Upper lobe of left lung (tissue), 6 donors: ENCODE measurements at regions not wholly inside any gene's neighbourhood (a gene's known extent, or its start where the extent isn't known, plus 50 kb on each side); places are given as distances from the start of the nearest gene placed in this dataset.

Experiments
- ATAC-seq, 2 donors: fragments of 200-7000 bp; cut with Tn5 transposase; one replicate each; pipeline ENCODE4 v1.9.1; 2022; ENCODE audit warnings: mild to moderate bottlenecking in 2 of 2, moderate library complexity in 2 of 2; ENCODE audit not compliant: low FRiP score in 2 of 2
- DNase-seq, 2 donors: peaks; one replicate each; pipeline ENCODE4 v3.0.0-alpha.2; 2019 to 2020
- H3K27ac ChIP-seq, 4 donors: fragments of 200-600 bp; sonication (generic); one replicate each; pipeline ENCODE4 v1.5.1; 2016 to 2019
- H3K27me3 ChIP-seq, 4 donors: fragments of 200-600 bp; sonication (generic); one replicate each; pipeline ENCODE4 v1.5.1; 2017 to 2019
- H3K36me3 ChIP-seq, 4 donors: fragments of 200-600 bp; sonication (generic); one replicate each; pipeline ENCODE4 v1.5.1; 2016 to 2019
- H3K4me1 ChIP-seq, 4 donors: fragments of 200-600 bp; sonication (generic); one replicate each; pipeline ENCODE4 v1.5.1; 2018 to 2019
- H3K4me3 ChIP-seq, 4 donors: fragments of 200-600 bp; sonication (generic); one replicate each; pipeline ENCODE4 v1.5.1; 2017 to 2019; ENCODE audit warnings: mild to moderate bottlenecking in 2 of 4, moderate library complexity in 1 of 4
- H3K9me3 ChIP-seq, 4 donors: fragments of 200-600 bp; sonication (generic); one replicate each; pipeline ENCODE4 v1.5.1; 2018 to 2019
- CTCF ChIP-seq, 6 experiments: fragments of 450-650 bp in 4 of 6; fragments of 200-600 bp in 2 of 6; sonication (generic) in 2 of 6; IDR thresholded peaks; one replicate each; pipeline ENCODE4 v1.5.1; 2016 to 2019; ENCODE audit warnings: antibody characterized with exemption in 6 of 6
- EP300 ChIP-seq, 4 donors: sonication (generic); formaldehyde crosslinking; IDR thresholded peaks; one replicate each; pipeline ENCODE4 v1.5.1; 2017; ENCODE audit warnings: antibody characterized with exemption in 4 of 4, control low read depth in 2 of 4
- POLR2A ChIP-seq, 4 donors: fragments of 450-650 bp; IDR thresholded peaks; one replicate each; pipeline ENCODE4 v1.5.1; 2016 to 2017; ENCODE audit warnings: antibody characterized with exemption in 4 of 4, mild to moderate bottlenecking in 2 of 4
- POLR2AphosphoS5 ChIP-seq, 2 donors: sonication (generic); formaldehyde crosslinking; IDR thresholded peaks; one replicate each; pipeline ENCODE4 v1.5.1; 2017; ENCODE audit warnings: antibody characterized with exemption in 2 of 2
- WGBS, 2 donors: methylation state at CpG; one replicate each; pipeline ENCODE4 v1.1.5; 2017 to 2018; 5-methylcytosine and 5-hydroxymethylcytosine counted together
- donor health status: DM: no; HTN: no; CAD: no; lungs with moderate emphysema.
- donor health status: DM: no; HTN: yes; CAD: no; lungs with severe emphysema.

GRCh38 chr3:174769171-174769570 is 90.0 kb upstream of the NAALADL2 start:
- H3K27ac ChIP-seq: no peak overlapping the region
- no peaks in the 10 kb centered on the region for H3K4me1 ChIP-seq
- TF ChIP-seq EP300 (IDR thresholded peaks at IDR 0.05): no peak
- TF ChIP-seq POLR2AphosphoS5 (IDR thresholded peaks at IDR 0.05): no peak
- no peak for TF ChIP-seq CTCF (IDR thresholded peaks at IDR 0.05)
- no peak for TF ChIP-seq POLR2A (IDR thresholded peaks at IDR 0.05)
- H3K27me3 ChIP-seq: no peaks in the 10 kb centered on the region
- DNase-seq (no peak), ATAC-seq (no peak)
- no peaks in the 10 kb centered on the region for H3K9me3 ChIP-seq
- WGBS, 2 donors: 82 to 90% methylated on average over 2 of the region's 2 CpGs
- H3K4me3 ChIP-seq: no peak overlapping the region
- no peaks in the 10 kb centered on the region for H3K36me3 ChIP-seq

GRCh38 chr3:174775603-174776002 is 83.5 kb upstream of the NAALADL2 start:
- ATAC-seq (peak in 1 of 2 donors; percentile 40), DNase-seq (no peak)
- Histone ChIP-seq H3K4me1 (no peaks in the 10 kb centered on the region), H3K4me3 (no peak overlapping the region), H3K9me3 (no peaks in the 10 kb centered on the region), H3K27me3 (no peaks in the 10 kb centered on the region), H3K27ac (no peak overlapping the region), H3K36me3 (no peaks in the 10 kb centered on the region)
- TF ChIP-seq POLR2A (IDR thresholded peaks at IDR 0.05) (no peak), CTCF (IDR thresholded peaks at IDR 0.05) (no peak), POLR2AphosphoS5 (IDR thresholded peaks at IDR 0.05) (no peak), EP300 (IDR thresholded peaks at IDR 0.05) (no peak)
- 75 to 81% methylated on average over 3 of the region's 3 CpGs for WGBS, 2 donors

- no peak for ATAC-seq
- no peaks in the 10 kb centered on the region for H3K4me1 ChIP-seq
- H3K36me3 ChIP-seq: no peaks in the 10 kb centered on the region
- no peaks in the 10 kb centered on the region for H3K27me3 ChIP-seq
- no peaks in the 10 kb centered on the region for H3K9me3 ChIP-seq
- 87 to 88% methylated on average over 4 of the region's 4 CpGs for WGBS, 2 donors
- no peak overlapping the region for H3K27ac ChIP-seq
- TF ChIP-seq POLR2A (IDR thresholded peaks at IDR 0.05) (no peak), EP300 (IDR thresholded peaks at IDR 0.05) (no peak), POLR2AphosphoS5 (IDR thresholded peaks at IDR 0.05) (no peak), CTCF (IDR thresholded peaks at IDR 0.05) (no peak)
- H3K4me3 ChIP-seq: no peak overlapping the region
- no peak for DNase-seq
Observed at GRCh38 chr3:174776123-174776522, 83.0 kb upstream of the NAALADL2 start.

- no peaks in the 10 kb centered on the region for H3K27me3 ChIP-seq
- no peaks in the 10 kb centered on the region for H3K4me1 ChIP-seq
- no peak overlapping the region for H3K27ac ChIP-seq
- no peak for DNase-seq
- no peak overlapping the region for H3K4me3 ChIP-seq
- TF ChIP-seq POLR2AphosphoS5 (IDR thresholded peaks at IDR 0.05) (no peak), EP300 (IDR thresholded peaks at IDR 0.05) (no peak), CTCF (IDR thresholded peaks at IDR 0.05) (no peak), POLR2A (IDR thresholded peaks at IDR 0.05) (no peak)
- no peak for ATAC-seq
- H3K36me3 ChIP-seq: no peaks in the 10 kb centered on the region
- H3K9me3 ChIP-seq: no peaks in the 10 kb centered on the region
- WGBS, 2 donors: 77 to 78% methylated on average over 2 of the region's 2 CpGs
Observed at GRCh38 chr3:174776636-174777035, 82.5 kb upstream of the NAALADL2 start.

GRCh38 chr3:174777813-174778212 is 81.3 kb upstream of the NAALADL2 start:
- ATAC-seq: no peak
- Histone ChIP-seq H3K4me3 (no peak overlapping the region), H3K9me3 (no peaks in the 10 kb centered on the region), H3K36me3 (no peaks in the 10 kb centered on the region), H3K4me1 (no peaks in the 10 kb centered on the region), H3K27ac (no peak overlapping the region), H3K27me3 (no peaks in the 10 kb centered on the region)
- no peak for DNase-seq
- TF ChIP-seq EP300 (IDR thresholded peaks at IDR 0.05) (no peak), POLR2AphosphoS5 (IDR thresholded peaks at IDR 0.05) (no peak), POLR2A (IDR thresholded peaks at IDR 0.05) (no peak), CTCF (IDR thresholded peaks at IDR 0.05) (no peak)
